H9 (cell line): ENCODE measurements at regions not wholly inside any gene's neighbourhood (a gene's known extent, or its start where the extent isn't known, plus 50 kb on each side); places are given as distances from the start of the nearest gene placed in this dataset.

Experiments
- DNase-seq: peaks from one replicate; pipeline ENCODE4 v3.0.0-alpha.2; 2017
- H2AFZ ChIP-seq: one replicate; pipeline ENCODE4 v1.6.1; 2013; ENCODE audit warnings: mild to moderate bottlenecking, low read length, control low read depth, moderate library complexity
- H2AK5ac ChIP-seq: 2 replicates; pipeline ENCODE4 v1.6.1; 2013; ENCODE audit warnings: low read length, control low read depth, mixed read lengths; ENCODE audit not compliant: insufficient read length
- H2BK120ac ChIP-seq: one replicate; pipeline ENCODE4 v1.6.1; 2013; ENCODE audit warnings: low read depth, mild to moderate bottlenecking, low read length, control low read depth, inconsistent platforms; ENCODE audit not compliant: poor library complexity, severe bottlenecking
- H2BK12ac ChIP-seq: 2 replicates; pipeline ENCODE4 v1.6.1; 2013; ENCODE audit warnings: low read length, control low read depth, mixed read lengths, low read depth; ENCODE audit not compliant: insufficient read length
- H2BK15ac ChIP-seq: 2 replicates; pipeline ENCODE4 v1.6.1; 2013; ENCODE audit warnings: low read depth, low read length, control low read depth
- H2BK20ac ChIP-seq: one replicate; pipeline ENCODE4 v1.6.1; 2013; ENCODE audit warnings: low read depth, mild to moderate bottlenecking, low read length, control low read depth, inconsistent platforms; ENCODE audit not compliant: poor library complexity, severe bottlenecking
- H2BK5ac ChIP-seq: 2 replicates; pipeline ENCODE4 v1.6.1; 2013; ENCODE audit warnings: low read length, control low read depth, mixed read lengths; ENCODE audit not compliant: insufficient read length
- H3K14ac ChIP-seq: 2 replicates; pipeline ENCODE4 v1.6.1; 2013; ENCODE audit warnings: low read length, control low read depth; ENCODE audit not compliant: insufficient read depth
- H3K18ac ChIP-seq: 2 replicates; pipeline ENCODE4 v1.6.1; 2013; ENCODE audit warnings: low read depth, mild to moderate bottlenecking, mixed read lengths, low read length, control low read depth; ENCODE audit not compliant: insufficient read length
- H3K23ac ChIP-seq: 2 replicates; pipeline ENCODE4 v1.6.1; 2013; ENCODE audit warnings: low read length, control low read depth, mixed read lengths, low read depth; ENCODE audit not compliant: insufficient read length
- H3K23me2 ChIP-seq: 2 replicates; pipeline ENCODE4 v1.6.1; 2013; ENCODE audit warnings: low read depth, mild to moderate bottlenecking, mixed read lengths, low read length, control low read depth; ENCODE audit not compliant: insufficient read length, poor library complexity, severe bottlenecking
- H3K27ac ChIP-seq: 2 replicates; pipeline ENCODE4 v1.5.1; 2013; ENCODE audit warnings: low read length, control low read depth, mixed read lengths, low read depth; ENCODE audit not compliant: insufficient read length
- H3K27me3 ChIP-seq: 2 replicates; pipeline ENCODE4 v1.6.1; 2013; ENCODE audit warnings: low read length, control low read depth, inconsistent platforms; ENCODE audit not compliant: insufficient read depth
- H3K4ac ChIP-seq: 2 replicates; pipeline ENCODE4 v1.6.1; 2013; ENCODE audit warnings: low read depth, mild to moderate bottlenecking, control low read depth, inconsistent platforms, low read length, moderate library complexity
- H3K4me1 ChIP-seq: 2 replicates; pipeline ENCODE4 v1.6.1; 2013; ENCODE audit warnings: low read length, control low read depth, inconsistent platforms; ENCODE audit not compliant: insufficient read depth
- H3K4me2 ChIP-seq: 2 replicates; pipeline ENCODE4 v1.6.1; 2013; ENCODE audit warnings: low read length, control low read depth, mixed read lengths; ENCODE audit not compliant: insufficient read length, insufficient read depth
- H3K56ac ChIP-seq: 2 replicates; pipeline ENCODE4 v1.6.1; 2013; ENCODE audit warnings: low read depth, mild to moderate bottlenecking, mixed read lengths, low read length, control low read depth; ENCODE audit not compliant: insufficient read length
- H3K79me1 ChIP-seq: 2 replicates; pipeline ENCODE4 v1.6.1; 2013; ENCODE audit warnings: low read depth, mild to moderate bottlenecking, moderate library complexity, low read length, control low read depth, inconsistent platforms; ENCODE audit not compliant: insufficient read depth, poor library complexity, severe bottlenecking
- H3K79me2 ChIP-seq: 2 replicates; pipeline ENCODE4 v1.6.1; 2013; ENCODE audit warnings: low read length, control low read depth, inconsistent platforms; ENCODE audit not compliant: insufficient read depth
- H3K9ac ChIP-seq: 2 replicates; pipeline ENCODE4 v1.6.1; 2013; ENCODE audit warnings: low read length, control low read depth, mixed read lengths; ENCODE audit not compliant: insufficient read length; ENCODE audit errors: extremely low read depth
- H3K9me3 ChIP-seq: one replicate; pipeline ENCODE4 v1.6.1; 2013; ENCODE audit warnings: low read depth, low read length, inconsistent platforms; ENCODE audit not compliant: control insufficient read depth
- H3T11ph ChIP-seq: one replicate; pipeline ENCODE4 v1.6.1; 2013; ENCODE audit warnings: mild to moderate bottlenecking, low read length, control low read depth, inconsistent platforms
- H4K20me1 ChIP-seq: one replicate; pipeline ENCODE4 v1.6.1; 2013; ENCODE audit not compliant: control insufficient read depth, insufficient read length, insufficient read depth
- H4K5ac ChIP-seq: 2 replicates; pipeline ENCODE4 v1.6.1; 2013; ENCODE audit warnings: low read depth, mild to moderate bottlenecking, mixed read lengths, low read length, control low read depth; ENCODE audit not compliant: insufficient read length
- H4K8ac ChIP-seq: replicated peaks from 2 replicates; pipeline ENCODE4 v1.6.1; 2013; ENCODE audit warnings: low read length, control low read depth, mixed read lengths, low read depth; ENCODE audit not compliant: insufficient read length
- H4K91ac ChIP-seq: 2 replicates; pipeline ENCODE4 v1.6.1; 2013; ENCODE audit warnings: low read depth, mild to moderate bottlenecking, moderate library complexity, mixed read lengths, low read length, control low read depth; ENCODE audit not compliant: insufficient read length
- H3K27ac Mint-ChIP-seq, 3 experiments: 2 replicates in 2 of 3; 3 replicates in 1 of 3; pipeline ENCODE4 v1.8.0; 2020 to 2021; ENCODE audit warnings: mixed read lengths in 3 of 3, mild to moderate bottlenecking in 1 of 3, moderate library complexity in 1 of 3
- H3K27me3 Mint-ChIP-seq: 2 replicates; pipeline ENCODE4 v1.8.0; 2021; ENCODE audit warnings: low read depth, mild to moderate bottlenecking, moderate library complexity, mixed read lengths
- H3K36me3 Mint-ChIP-seq, 3 experiments: 2 replicates in 2 of 3; 3 replicates in 1 of 3; pipeline ENCODE4 v1.8.0; 2020 to 2021; ENCODE audit warnings: low read depth in 3 of 3, mixed read lengths in 3 of 3; ENCODE audit not compliant: insufficient read depth in 1 of 3
- H3K4me1 Mint-ChIP-seq, 2 experiments: 2 replicates each; pipeline ENCODE4 v1.8.0; 2020; ENCODE audit warnings: mixed read lengths in 2 of 2
- H3K4me3 Mint-ChIP-seq, 2 experiments: 2 replicates in 1 of 2; 3 replicates in 1 of 2; pipeline ENCODE4 v1.8.0; 2020 to 2021; ENCODE audit warnings: mild to moderate bottlenecking in 2 of 2, mixed read lengths in 2 of 2, moderate library complexity in 1 of 2
- H3K9me3 Mint-ChIP-seq, 2 experiments: 2 replicates in 1 of 2; 3 replicates in 1 of 2; pipeline ENCODE4 v1.8.0; 2020; ENCODE audit warnings: mild to moderate bottlenecking in 2 of 2, mixed read lengths in 2 of 2, moderate library complexity in 1 of 2
- CTCF ChIP-seq: fragments of 200-600 bp; sonication (generic); conservative IDR thresholded peaks from 3 replicates; pipeline ENCODE4 v1.8.0; 2021; ENCODE audit warnings: antibody characterized with exemption, mild to moderate bottlenecking
- whole genome bisulfite sequencing: extraction: QIAGEN DNeasy Blood & Tissue Kit; methylation state at CpG from one replicate; pipeline ENCODE4 v1.1.7; 2013; ENCODE audit warnings: missing lambda C conversion rate, low lambda C conversion rate, mixed read lengths; ENCODE audit not compliant: insufficient read length; ENCODE audit errors: extremely low coverage; 5-methylcytosine and 5-hydroxymethylcytosine counted together

- H3K4me1 Mint-ChIP-seq, result peaks cover 5 to 6% of the 10 kb centered on the region in 2 experiments; a peak in 3 of 4 replicates
- no CpG with 5 or more reads among the region's 5 CpGs for WGBS
Observed at GRCh38 chr5:158166424-158166823, 307.5 kb upstream of the CLINT1 start.

More at GRCh38 chr5:158166424-158166823, 307.5 kb upstream of the CLINT1 start:
- Histone ChIP-seq H3K27ac (no peak overlapping the region), H4K20me1 (no peaks in the 10 kb centered on the region), H4K91ac (no peak overlapping the region), H2BK15ac (no peak overlapping the region), H3K9ac (no peak overlapping the region), H3K79me2 (no peaks in the 10 kb centered on the region), H2AK5ac (no peak overlapping the region), H3K27me3 (no peaks in the 10 kb centered on the region), H2BK120ac (no peak overlapping the region), H3K18ac (no peak overlapping the region), H3K4me1 (no peaks in the 10 kb centered on the region), H4K5ac (no peak overlapping the region), H3K23me2 (no peaks in the 10 kb centered on the region), H3T11ph (no peak overlapping the region), H3K14ac (no peak overlapping the region; the same call in 1 of the 2 replicates), H3K56ac (no peak overlapping the region), H2AFZ (no peak overlapping the region), H3K4me2 (no peak overlapping the region), H2BK20ac (no peak overlapping the region), H3K4ac (no peak overlapping the region), H3K79me1 (no peaks in the 10 kb centered on the region), H4K8ac (no peak overlapping the region), H3K9me3 (no peaks in the 10 kb centered on the region), H3K23ac (no peak overlapping the region), H2BK5ac (no peak overlapping the region), H2BK12ac (no peak overlapping the region)
- no peak for TF ChIP-seq CTCF
- Mint-ChIP-seq H3K4me3 (no peak overlapping the region), H3K36me3 (no peaks in the 10 kb centered on the region), H3K9me3 (no peaks in the 10 kb centered on the region), H3K27me3 (no peaks in the 10 kb centered on the region; the same call in none of the 2 replicates), H3K27ac (no peak overlapping the region)
- DNase-seq, result no peak
